ENCODE measurements at regions not wholly inside any gene's neighbourhood (a gene's known extent, or its start where the extent isn't known, plus 50 kb on each side); places are given as distances from the start of the nearest gene placed in this dataset.

DNA sequence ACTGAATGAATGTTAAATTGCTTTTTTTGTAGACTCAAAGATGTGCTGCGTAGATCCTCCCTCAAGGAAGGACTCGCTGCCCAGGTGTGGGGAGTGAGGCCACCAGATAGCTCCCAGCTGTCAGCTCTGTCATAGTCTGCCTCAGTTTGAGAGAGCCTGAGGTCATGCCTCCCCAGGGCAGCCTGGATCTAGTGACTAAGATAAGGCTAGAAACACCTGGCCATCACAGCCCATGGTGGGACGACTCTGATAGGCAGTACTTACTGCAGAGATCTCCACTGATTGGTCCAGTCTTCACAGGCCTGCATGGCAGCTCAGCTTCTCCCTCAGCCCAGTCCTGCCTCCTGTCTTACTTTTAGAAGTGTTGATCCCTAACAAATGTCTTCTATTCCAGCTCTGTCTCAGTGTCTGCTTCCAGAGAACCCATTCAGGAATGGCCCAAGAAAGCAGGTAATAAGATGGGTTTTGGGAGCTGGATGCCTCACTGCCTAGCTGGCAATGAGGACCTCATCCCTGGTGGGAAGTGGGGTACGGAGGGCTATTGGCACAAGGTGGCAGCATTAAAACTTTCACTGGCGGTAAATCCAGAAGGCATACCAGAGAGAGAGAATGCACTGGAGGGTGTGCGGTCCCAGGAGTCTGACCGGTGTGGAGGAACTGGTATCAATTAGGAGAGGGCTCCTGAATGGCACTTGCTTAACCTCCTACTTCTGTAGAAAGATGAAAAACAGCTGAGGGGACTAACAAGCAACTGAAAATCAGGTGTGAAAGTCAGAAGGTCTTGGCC is 55.3 kb upstream of the GPR37L1 start:
- H2AFZ ChIP-seq (ENCODE audit: low read depth, low read length) = no peak overlapping the region
- no peak overlapping the region for H3K9ac ChIP-seq (ENCODE audit: insufficient read depth in 1 of 2, low read depth in 2 of 2, low read length in 2 of 2)
- ChIA-PET CTCF (ENCODE audit: low intra/inter-chr PET ratio) (interaction anchor here (0.5 to 0.6 kb wide), 3 partner anchors 32 to 82 kb away, joined by 3 to 5 read pairs (median 3); no protein-coding TSS in a partner anchor), POLR2A (interaction anchor here (1.0 to 1.7 kb wide), 5 partner anchors 10 to 50 kb away, joined by 3 to 6 read pairs (median 4); no protein-coding TSS in a partner anchor)
- peaks cover 8% of the 10 kb centered on the region; the same call in 1 of the 2 replicates for H4K20me1 ChIP-seq (replicated peaks; ENCODE audit: control insufficient read depth, insufficient read depth, low read length)
- no peaks in the 10 kb centered on the region for H3K9me1 ChIP-seq (ENCODE audit: control insufficient read depth, insufficient read depth, low read length)
- H3K4me2 ChIP-seq (ENCODE audit: insufficient read depth, low read length) = no peak overlapping the region
- intact Hi-C loops (cut with micrococcal nuclease) (no loop called here), in situ Hi-C loops (cut with MboI) (no loop called here)
- no peaks in the 10 kb centered on the region for H3K27me3 ChIP-seq (ENCODE audit: control insufficient read depth in 2 of 2, insufficient read depth in 2 of 2, low read length in 2 of 2)
- FAIRE-seq = no peak
- no peaks in the 10 kb centered on the region for H3K79me2 ChIP-seq (ENCODE audit: control insufficient read depth, insufficient read depth, low read length)
- H3K9me3 ChIP-seq (replicated peaks; ENCODE audit: control insufficient read depth, insufficient read depth, low read depth, low read length) = no peaks in the 10 kb centered on the region
- no TSS peak for BruUV-seq (replicated peaks)
- ATAC-seq = peak; percentile 78
- H3K4me1 ChIP-seq (replicated peaks in 1 of 2; ENCODE audit: control insufficient read depth in 2 of 2, insufficient read depth in 2 of 2, low read length in 2 of 2) = peaks cover 4 to 15% of the 10 kb centered on the region in 2 experiments
- no peak overlapping the region for H3K27ac ChIP-seq (ENCODE audit: extremely low read depth, low read depth, low read length)
- peak; percentile 61 to 85 (median 77) for DNase-seq (ENCODE audit: extremely low read depth in 1 of 4, low spot score in 3 of 4)
- no peaks in the 10 kb centered on the region for H3K36me3 ChIP-seq (ENCODE audit: control insufficient read depth, insufficient read depth, low read length)
- WGBS (ENCODE audit: insufficient coverage, low coverage, missing lambda C conversion rate) = 36% methylated on average over 7 of the region's 7 CpGs
- H3K4me3 ChIP-seq = no peak overlapping the region
- no peak for TF ChIP-seq DACH1 (IDR thresholded peaks at IDR 0.05; ENCODE audit: partially characterized antibody)
- TF ChIP-seq RUNX1 (IDR thresholded peaks at IDR 0.05; ENCODE audit: low read depth) = peak; percentile 52; the same call in 1 of the 2 replicates
- no peak for TF ChIP-seq SIN3A (IDR thresholded peaks at IDR 0.05; ENCODE audit: borderline replicate concordance in 2 of 2, control insufficient read depth in 1 of 2, low read depth in 2 of 2, low read length in 2 of 2)
- TF ChIP-seq GTF2F1 (IDR thresholded peaks at IDR 0.05; ENCODE audit: low read depth, low read length) = no peak
- peak; percentile 67; the same call in 1 of the 2 replicates for TF ChIP-seq POLR2AphosphoS5 (IDR thresholded peaks at IDR 0.05; ENCODE audit: control insufficient read depth, insufficient read depth, low read depth, low read length)
- TF ChIP-seq NFRKB (IDR thresholded peaks at IDR 0.05; ENCODE audit: low read depth) = no peak
- TF ChIP-seq CBX8 (IDR thresholded peaks at IDR 0.05; ENCODE audit: borderline replicate concordance, extremely low read depth, low read depth, low read length, poor library complexity, severe bottlenecking) = no peak
- TF ChIP-seq PML (IDR thresholded peaks at IDR 0.05; ENCODE audit: low read length) = peak; percentile 48; the same call in 1 of the 2 replicates
- TF ChIP-seq ZNF23 (CRISPR knock-in tag; IDR thresholded peaks at IDR 0.05) = no peak
- TF ChIP-seq RBM25 (IDR thresholded peaks at IDR 0.05; ENCODE audit: low read depth, low read length, severe bottlenecking) = no peak
- TF ChIP-seq NCOA2 (IDR thresholded peaks at IDR 0.05; ENCODE audit: partially characterized antibody in 2 of 2) = no peak
- TF ChIP-seq NR3C1 (CRISPR knock-in tag; IDR thresholded peaks at IDR 0.05) = no peak
- no peak for TF ChIP-seq NCOA4 (IDR thresholded peaks at IDR 0.05; ENCODE audit: partially characterized antibody)
- TF ChIP-seq ASH1L (IDR thresholded peaks at IDR 0.05; ENCODE audit: borderline replicate concordance, low read depth, partially characterized antibody) = no peak

Data from K562 (cell line).